H9 (cell line): ENCODE measurements at regions not wholly inside any gene's neighbourhood (a gene's known extent, or its start where the extent isn't known, plus 50 kb on each side); places are given as distances from the start of the nearest gene placed in this dataset.
A peak's percentile ranks its signal among the peaks of the same experiment; 100 is the strongest.

Source experiments
- DNase-seq: peaks from one replicate; pipeline ENCODE4 v3.0.0-alpha.2; 2017
- H2AFZ ChIP-seq: one replicate; pipeline ENCODE4 v1.6.1; 2013; ENCODE audit warnings: mild to moderate bottlenecking, low read length, control low read depth, moderate library complexity
- H2AK5ac ChIP-seq: 2 replicates; pipeline ENCODE4 v1.6.1; 2013; ENCODE audit warnings: low read length, control low read depth, mixed read lengths; ENCODE audit not compliant: insufficient read length
- H2BK120ac ChIP-seq: one replicate; pipeline ENCODE4 v1.6.1; 2013; ENCODE audit warnings: low read depth, mild to moderate bottlenecking, low read length, control low read depth, inconsistent platforms; ENCODE audit not compliant: poor library complexity, severe bottlenecking
- H2BK12ac ChIP-seq: 2 replicates; pipeline ENCODE4 v1.6.1; 2013; ENCODE audit warnings: low read length, control low read depth, mixed read lengths, low read depth; ENCODE audit not compliant: insufficient read length
- H2BK15ac ChIP-seq: 2 replicates; pipeline ENCODE4 v1.6.1; 2013; ENCODE audit warnings: low read depth, low read length, control low read depth
- H2BK20ac ChIP-seq: one replicate; pipeline ENCODE4 v1.6.1; 2013; ENCODE audit warnings: low read depth, mild to moderate bottlenecking, low read length, control low read depth, inconsistent platforms; ENCODE audit not compliant: poor library complexity, severe bottlenecking
- H2BK5ac ChIP-seq: 2 replicates; pipeline ENCODE4 v1.6.1; 2013; ENCODE audit warnings: low read length, control low read depth, mixed read lengths; ENCODE audit not compliant: insufficient read length
- H3K14ac ChIP-seq: 2 replicates; pipeline ENCODE4 v1.6.1; 2013; ENCODE audit warnings: low read length, control low read depth; ENCODE audit not compliant: insufficient read depth
- H3K18ac ChIP-seq: 2 replicates; pipeline ENCODE4 v1.6.1; 2013; ENCODE audit warnings: low read depth, mild to moderate bottlenecking, mixed read lengths, low read length, control low read depth; ENCODE audit not compliant: insufficient read length
- H3K23ac ChIP-seq: 2 replicates; pipeline ENCODE4 v1.6.1; 2013; ENCODE audit warnings: low read length, control low read depth, mixed read lengths, low read depth; ENCODE audit not compliant: insufficient read length
- H3K23me2 ChIP-seq: 2 replicates; pipeline ENCODE4 v1.6.1; 2013; ENCODE audit warnings: low read depth, mild to moderate bottlenecking, mixed read lengths, low read length, control low read depth; ENCODE audit not compliant: insufficient read length, poor library complexity, severe bottlenecking
- H3K27ac ChIP-seq: 2 replicates; pipeline ENCODE4 v1.5.1; 2013; ENCODE audit warnings: low read length, control low read depth, mixed read lengths, low read depth; ENCODE audit not compliant: insufficient read length
- H3K27me3 ChIP-seq: 2 replicates; pipeline ENCODE4 v1.6.1; 2013; ENCODE audit warnings: low read length, control low read depth, inconsistent platforms; ENCODE audit not compliant: insufficient read depth
- H3K4ac ChIP-seq: 2 replicates; pipeline ENCODE4 v1.6.1; 2013; ENCODE audit warnings: low read depth, mild to moderate bottlenecking, control low read depth, inconsistent platforms, low read length, moderate library complexity
- H3K4me1 ChIP-seq: 2 replicates; pipeline ENCODE4 v1.6.1; 2013; ENCODE audit warnings: low read length, control low read depth, inconsistent platforms; ENCODE audit not compliant: insufficient read depth
- H3K4me2 ChIP-seq: 2 replicates; pipeline ENCODE4 v1.6.1; 2013; ENCODE audit warnings: low read length, control low read depth, mixed read lengths; ENCODE audit not compliant: insufficient read length, insufficient read depth
- H3K56ac ChIP-seq: 2 replicates; pipeline ENCODE4 v1.6.1; 2013; ENCODE audit warnings: low read depth, mild to moderate bottlenecking, mixed read lengths, low read length, control low read depth; ENCODE audit not compliant: insufficient read length
- H3K79me1 ChIP-seq: 2 replicates; pipeline ENCODE4 v1.6.1; 2013; ENCODE audit warnings: low read depth, mild to moderate bottlenecking, moderate library complexity, low read length, control low read depth, inconsistent platforms; ENCODE audit not compliant: insufficient read depth, poor library complexity, severe bottlenecking
- H3K79me2 ChIP-seq: 2 replicates; pipeline ENCODE4 v1.6.1; 2013; ENCODE audit warnings: low read length, control low read depth, inconsistent platforms; ENCODE audit not compliant: insufficient read depth
- H3K9ac ChIP-seq: 2 replicates; pipeline ENCODE4 v1.6.1; 2013; ENCODE audit warnings: low read length, control low read depth, mixed read lengths; ENCODE audit not compliant: insufficient read length; ENCODE audit errors: extremely low read depth
- H3K9me3 ChIP-seq: one replicate; pipeline ENCODE4 v1.6.1; 2013; ENCODE audit warnings: low read depth, low read length, inconsistent platforms; ENCODE audit not compliant: control insufficient read depth
- H3T11ph ChIP-seq: one replicate; pipeline ENCODE4 v1.6.1; 2013; ENCODE audit warnings: mild to moderate bottlenecking, low read length, control low read depth, inconsistent platforms
- H4K20me1 ChIP-seq: one replicate; pipeline ENCODE4 v1.6.1; 2013; ENCODE audit not compliant: control insufficient read depth, insufficient read length, insufficient read depth
- H4K5ac ChIP-seq: 2 replicates; pipeline ENCODE4 v1.6.1; 2013; ENCODE audit warnings: low read depth, mild to moderate bottlenecking, mixed read lengths, low read length, control low read depth; ENCODE audit not compliant: insufficient read length
- H4K8ac ChIP-seq: replicated peaks from 2 replicates; pipeline ENCODE4 v1.6.1; 2013; ENCODE audit warnings: low read length, control low read depth, mixed read lengths, low read depth; ENCODE audit not compliant: insufficient read length
- H4K91ac ChIP-seq: 2 replicates; pipeline ENCODE4 v1.6.1; 2013; ENCODE audit warnings: low read depth, mild to moderate bottlenecking, moderate library complexity, mixed read lengths, low read length, control low read depth; ENCODE audit not compliant: insufficient read length
- H3K27ac Mint-ChIP-seq, 3 experiments: 2 replicates in 2 of 3; 3 replicates in 1 of 3; pipeline ENCODE4 v1.8.0; 2020 to 2021; ENCODE audit warnings: mixed read lengths in 3 of 3, mild to moderate bottlenecking in 1 of 3, moderate library complexity in 1 of 3
- H3K27me3 Mint-ChIP-seq: 2 replicates; pipeline ENCODE4 v1.8.0; 2021; ENCODE audit warnings: low read depth, mild to moderate bottlenecking, moderate library complexity, mixed read lengths
- H3K36me3 Mint-ChIP-seq, 3 experiments: 2 replicates in 2 of 3; 3 replicates in 1 of 3; pipeline ENCODE4 v1.8.0; 2020 to 2021; ENCODE audit warnings: low read depth in 3 of 3, mixed read lengths in 3 of 3; ENCODE audit not compliant: insufficient read depth in 1 of 3
- H3K4me1 Mint-ChIP-seq, 2 experiments: 2 replicates each; pipeline ENCODE4 v1.8.0; 2020; ENCODE audit warnings: mixed read lengths in 2 of 2
- H3K4me3 Mint-ChIP-seq, 2 experiments: 2 replicates in 1 of 2; 3 replicates in 1 of 2; pipeline ENCODE4 v1.8.0; 2020 to 2021; ENCODE audit warnings: mild to moderate bottlenecking in 2 of 2, mixed read lengths in 2 of 2, moderate library complexity in 1 of 2
- H3K9me3 Mint-ChIP-seq, 2 experiments: 2 replicates in 1 of 2; 3 replicates in 1 of 2; pipeline ENCODE4 v1.8.0; 2020; ENCODE audit warnings: mild to moderate bottlenecking in 2 of 2, mixed read lengths in 2 of 2, moderate library complexity in 1 of 2
- CTCF ChIP-seq: fragments of 200-600 bp; sonication (generic); conservative IDR thresholded peaks from 3 replicates; pipeline ENCODE4 v1.8.0; 2021; ENCODE audit warnings: antibody characterized with exemption, mild to moderate bottlenecking
- WGBS: extraction: QIAGEN DNeasy Blood & Tissue Kit; methylation state at CpG from one replicate; pipeline ENCODE4 v1.1.7; 2013; ENCODE audit warnings: missing lambda C conversion rate, low lambda C conversion rate, mixed read lengths; ENCODE audit not compliant: insufficient read length; ENCODE audit errors: extremely low coverage; 5-methylcytosine and 5-hydroxymethylcytosine counted together

GRCh38 chr3:180278583-180279188 is 241.9 kb upstream of the PEX5L start:
- Histone ChIP-seq H3K4me1 (no peaks in the 10 kb centered on the region; the same call in 1 of the 2 replicates), H2BK120ac (no peak overlapping the region), H3K4me2 (no peak overlapping the region), H3K14ac (no peak overlapping the region), H3T11ph (no peak overlapping the region), H4K5ac (no peak overlapping the region), H3K9ac (no peak overlapping the region), H3K23ac (no peak overlapping the region), H2AFZ (no peak overlapping the region), H2BK12ac (no peak overlapping the region), H4K20me1 (no peaks in the 10 kb centered on the region), H4K8ac (no peak overlapping the region), H4K91ac (no peak overlapping the region), H3K18ac (no peak overlapping the region), H3K9me3 (no peaks in the 10 kb centered on the region), H3K27ac (no peak overlapping the region), H2AK5ac (no peak overlapping the region), H3K4ac (no peak overlapping the region), H3K23me2 (no peaks in the 10 kb centered on the region), H3K56ac (no peak overlapping the region), H2BK20ac (no peak overlapping the region), H2BK5ac (no peak overlapping the region), H3K27me3 (no peaks in the 10 kb centered on the region), H3K79me2 (no peaks in the 10 kb centered on the region), H2BK15ac (no peak overlapping the region), H3K79me1 (no peaks in the 10 kb centered on the region)
- Mint-ChIP-seq H3K4me3 (no peak overlapping the region), H3K27me3 (no peaks in the 10 kb centered on the region), H3K4me1 (peaks cover 5 to 15% of the 10 kb centered on the region in 2 experiments; a peak in 3 of 4 replicates), H3K36me3 (no peaks in the 10 kb centered on the region), H3K9me3 (no peaks in the 10 kb centered on the region; a peak in 1 of 5 replicates), H3K27ac (peak overlapping the region in 1 of 3 experiments; percentile 0; a peak in 1 of 7 replicates)
- no peak for DNase-seq
- TF ChIP-seq CTCF: no peak
- no CpG with 5 or more reads among the region's 2 CpGs for WGBS
